22Rv1 (cell line): ENCODE measurements at regions not wholly inside any gene's neighbourhood (a gene's known extent, or its start where the extent isn't known, plus 50 kb on each side); places are given as distances from the start of the nearest gene placed in this dataset.

Experiments
- CTCF ChIP-seq: fragments of 450-650 bp; IDR thresholded peaks from 2 replicates; pipeline ENCODE4 v1.5.1; 2017; ENCODE audit warnings: mild to moderate bottlenecking
- ZFX ChIP-seq: fragments of 450-650 bp; IDR thresholded peaks from 2 replicates; pipeline ENCODE4 v1.6.1; 2017; ENCODE audit warnings: antibody characterized with exemption, borderline replicate concordance

GRCh38 chr1:94316183-94316582 is 78.8 kb upstream of the ARHGAP29 start:
- TF ChIP-seq CTCF (no peak), ZFX (no peak)
